Progenitor cell of endocrine pancreas (in vitro differentiated cells): ENCODE measurements at regions not wholly inside any gene's neighbourhood (a gene's known extent, or its start where the extent isn't known, plus 50 kb on each side); places are given as distances from the start of the nearest gene placed in this dataset.

ENCODE experiments used
- DNase-seq: peaks from one replicate; pipeline ENCODE4 v3.0.0; 2021; ENCODE audit warnings: low spot score; ENCODE audit not compliant: unreplicated experiment
- H3K27ac Mint-ChIP-seq: 2 replicates; pipeline ENCODE4 v1.8.0; 2021; ENCODE audit warnings: mild to moderate bottlenecking, moderate library complexity, mixed read lengths
- H3K27me3 Mint-ChIP-seq: 2 replicates; pipeline ENCODE4 v1.8.0; 2021; ENCODE audit warnings: mixed read lengths
- H3K36me3 Mint-ChIP-seq: 2 replicates; pipeline ENCODE4 v1.8.0; 2022; ENCODE audit warnings: mixed read lengths; ENCODE audit not compliant: insufficient read depth
- H3K4me1 Mint-ChIP-seq: 2 replicates; pipeline ENCODE4 v1.8.0; 2021; ENCODE audit warnings: low read depth, mixed read lengths
- H3K4me3 Mint-ChIP-seq: 2 replicates; pipeline ENCODE4 v1.8.0; 2021; ENCODE audit warnings: low read depth, mild to moderate bottlenecking, moderate library complexity, mixed read lengths
- H3K9me3 Mint-ChIP-seq: 2 replicates; pipeline ENCODE4 v1.8.0; 2021; ENCODE audit warnings: low read depth, mixed read lengths
- CTCF ChIP-seq: fragments of 200-600 bp; sonication (generic); IDR thresholded peaks from one replicate; pipeline ENCODE4 v1.5.0; 2021; ENCODE audit warnings: antibody characterized with exemption, mild to moderate bottlenecking; ENCODE audit not compliant: unreplicated experiment

GRCh38 chr20:46801003-46801702 is 91.7 kb downstream of the SLC2A10 start:
- H3K27ac Mint-ChIP-seq: no peak overlapping the region
- H3K4me1 Mint-ChIP-seq: peaks cover 4% of the 10 kb centered on the region
- DNase-seq: no peak
- peaks cover 5% of the 10 kb centered on the region for H3K9me3 Mint-ChIP-seq
- H3K27me3 Mint-ChIP-seq: peaks cover 7% of the 10 kb centered on the region
- H3K36me3 Mint-ChIP-seq: no peaks in the 10 kb centered on the region
- TF ChIP-seq CTCF: no peak
- no peak overlapping the region for H3K4me3 Mint-ChIP-seq

GRCh38 chr20:46802722-46803121 is 91.9 kb upstream of the EYA2 start:
- DNase-seq: no peak
- Mint-ChIP-seq H3K4me1 (peaks cover 4% of the 10 kb centered on the region), H3K27me3 (peaks cover 7% of the 10 kb centered on the region), H3K9me3 (peaks cover 5% of the 10 kb centered on the region), H3K36me3 (no peaks in the 10 kb centered on the region), H3K27ac (no peak overlapping the region), H3K4me3 (no peak overlapping the region)
- no peak for TF ChIP-seq CTCF

GRCh38 chr20:46803123-46804020 is 91.3 kb upstream of the EYA2 start:
- H3K4me3 Mint-ChIP-seq: no peak overlapping the region
- no peak overlapping the region for H3K27ac Mint-ChIP-seq
- H3K9me3 Mint-ChIP-seq: peaks cover 5% of the 10 kb centered on the region
- no peak for TF ChIP-seq CTCF
- no peak for DNase-seq
- H3K4me1 Mint-ChIP-seq: peaks cover 4% of the 10 kb centered on the region
- H3K36me3 Mint-ChIP-seq: no peaks in the 10 kb centered on the region
- peaks cover 6% of the 10 kb centered on the region for H3K27me3 Mint-ChIP-seq

- no peaks in the 10 kb centered on the region for H3K27me3 Mint-ChIP-seq
- peaks cover 4% of the 10 kb centered on the region for H3K4me1 Mint-ChIP-seq
- TF ChIP-seq CTCF: no peak
- no peak overlapping the region for H3K4me3 Mint-ChIP-seq
- H3K9me3 Mint-ChIP-seq: peaks cover 5% of the 10 kb centered on the region
- no peak for DNase-seq
- H3K27ac Mint-ChIP-seq: no peak overlapping the region
- H3K36me3 Mint-ChIP-seq: no peaks in the 10 kb centered on the region
These were observed 90.5 kb upstream of the EYA2 start for GRCh38 chr20:46804126-46804525.

GRCh38 chr20:46805836-46806235 is 88.8 kb upstream of the EYA2 start:
- H3K9me3 Mint-ChIP-seq: peaks cover 5% of the 10 kb centered on the region
- no peak for DNase-seq
- H3K4me1 Mint-ChIP-seq: peaks cover 4% of the 10 kb centered on the region
- peaks cover 5% of the 10 kb centered on the region for H3K27me3 Mint-ChIP-seq
- no peak overlapping the region for H3K27ac Mint-ChIP-seq
- no peaks in the 10 kb centered on the region for H3K36me3 Mint-ChIP-seq
- no peak for TF ChIP-seq CTCF
- no peak overlapping the region for H3K4me3 Mint-ChIP-seq
